NCI-H2171 treated with DMSO at 0.1 percent for 48 hours (cell line): ENCODE measurements at regions not wholly inside any gene's neighbourhood (a gene's known extent, or its start where the extent isn't known, plus 50 kb on each side); places are given as distances from the start of the nearest gene placed in this dataset.
"Not testable (repeated sequence)": the region's sequence is repeated elsewhere in the genome, so short reads cannot be mapped to it uniquely, and the experiment has no call there.

Source experiments
- DNase-seq: peaks from one replicate; lab custom pipeline; 2025; lab: John Stamatoyannopoulos, UW

GRCh38 chr11:115974703-115975102, 470.5 kb upstream of the CADM1 start:
- DNase-seq, result no peak

- DNase-seq, result not testable (repeated sequence)
Observed at GRCh38 chr11:115967203-115967602, 463.0 kb upstream of the CADM1 start.

- DNase-seq, result no peak
Observed at GRCh38 chr11:115965767-115966504, 461.7 kb upstream of the CADM1 start.

GRCh38 chr11:115964091-115964490, 459.9 kb upstream of the CADM1 start:
- DNase-seq, result no peak

GRCh38 chr11:115963156-115963555, 458.9 kb upstream of the CADM1 start:
- DNase-seq, result peak; percentile 61

GRCh38 chr11:115961159-115962003, 457.2 kb upstream of the CADM1 start:
- peak; percentile 96 for DNase-seq

- DNase-seq, result peak; percentile 81
Observed at GRCh38 chr11:115959081-115959486, 454.9 kb upstream of the CADM1 start.

GRCh38 chr11:115958089-115959000, 454.1 kb upstream of the CADM1 start:
- DNase-seq, result no peak

- no peak for DNase-seq
Observed at GRCh38 chr11:115955803-115956202, 451.6 kb upstream of the CADM1 start.

- DNase-seq, result no peak
Observed at GRCh38 chr11:115950660-115951059, 446.4 kb upstream of the CADM1 start.

GRCh38 chr11:115944596-115944995, 440.4 kb upstream of the CADM1 start:
- DNase-seq, result no peak

- DNase-seq, result no peak
Observed at GRCh38 chr11:115942011-115942410, 437.8 kb upstream of the CADM1 start.

- DNase-seq, result no peak
Observed at GRCh38 chr11:115941481-115941993, 437.3 kb upstream of the CADM1 start.

- no peak for DNase-seq
Observed at GRCh38 chr11:115941044-115941443, 436.8 kb upstream of the CADM1 start.

GRCh38 chr11:115939731-115940421, 435.7 kb upstream of the CADM1 start:
- peak; percentile 98 for DNase-seq

GRCh38 chr11:115939104-115939730, 435.0 kb upstream of the CADM1 start:
- DNase-seq, result no peak

- peak; percentile 85 for DNase-seq
Observed at GRCh38 chr11:115933564-115933963, 429.3 kb upstream of the CADM1 start.

- DNase-seq, result peak; percentile 47
Observed at GRCh38 chr11:115931548-115932083, 427.4 kb upstream of the CADM1 start.

- DNase-seq, result no peak
Observed at GRCh38 chr11:115930886-115931547, 426.8 kb upstream of the CADM1 start.

- DNase-seq, result no peak
Observed at GRCh38 chr11:115930291-115930690, 426.1 kb upstream of the CADM1 start.
